Prostate gland (tissue), 2 donors: ENCODE measurements at regions not wholly inside any gene's neighbourhood (a gene's known extent, or its start where the extent isn't known, plus 50 kb on each side); places are given as distances from the start of the nearest gene placed in this dataset.

Experiments
- CTCF ChIP-seq, 4 experiments: fragments of 200-600 bp in 2 of 4; fragments of 450-650 bp in 2 of 4; sonication (generic) in 2 of 4; IDR thresholded peaks; 1 replicate in 3 of 4; 2 replicates in 1 of 4; pipeline ENCODE4 v1.5.1; 2016 to 2019; ENCODE audit warnings: antibody characterized with exemption in 4 of 4, mild to moderate bottlenecking in 2 of 4, moderate library complexity in 2 of 4
- POLR2AphosphoS5 ChIP-seq: sonication (generic); formaldehyde crosslinking; IDR thresholded peaks from one replicate; pipeline ENCODE4 v1.6.1; 2017; ENCODE audit warnings: antibody characterized with exemption

- TF ChIP-seq POLR2AphosphoS5 (no peak), CTCF (IDR thresholded peaks at IDR 0.05) (no peak)
These were observed 203.3 kb upstream of the PRDM1 start for GRCh38 chr6:105882828-105883227.
